ENCODE measurements at regions not wholly inside any gene's neighbourhood (a gene's known extent, or its start where the extent isn't known, plus 50 kb on each side); places are given as distances from the start of the nearest gene placed in this dataset.

- TF ChIP-seq YY1 (IDR thresholded peaks at IDR 0.05; ENCODE audit: low read depth, low read length) (no peak), CTCF (IDR thresholded peaks at IDR 0.05; ENCODE audit: control extremely low read depth in 1 of 3, insufficient read depth in 1 of 3, low read depth in 1 of 3, low read length in 3 of 3) (no peak)
Measured at GRCh38 chr10:106424054-106424453, 740.5 kb downstream of the SORCS1 start.
